Renal cortical epithelial cell (primary cell): ENCODE measurements at regions not wholly inside any gene's neighbourhood (a gene's known extent, or its start where the extent isn't known, plus 50 kb on each side); places are given as distances from the start of the nearest gene placed in this dataset.
"Not testable (repeated sequence)": the region's sequence is repeated elsewhere in the genome, so short reads cannot be mapped to it uniquely, and the experiment has no call there.

ENCODE experiments used
- DNase-seq: peaks from one replicate; pipeline ENCODE4 v3.0.0-alpha.2; 2011; ENCODE audit warnings: low read depth

DNA sequence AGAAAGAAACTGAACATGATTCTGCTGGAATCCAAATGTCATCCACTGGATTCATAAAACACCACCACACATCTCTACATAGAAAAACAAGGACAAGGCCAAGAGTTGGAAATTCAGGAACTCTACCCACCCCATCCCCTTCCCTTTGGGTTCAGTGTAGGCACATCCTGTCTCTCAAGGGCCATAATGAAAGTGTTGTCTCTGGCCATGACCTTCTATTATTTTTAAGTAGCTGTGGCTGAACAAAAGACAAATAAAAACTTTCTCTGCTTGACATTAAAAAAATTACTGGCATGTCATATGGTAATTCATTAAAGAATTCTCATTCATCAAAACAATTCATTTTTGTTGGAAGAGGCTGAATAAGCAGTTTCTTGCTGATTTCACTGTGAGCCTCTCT lies 54.9 kb upstream of the ZBTB18 start:
- no peak for DNase-seq

GRCh38 chr1:243991650-243992049 lies 59.4 kb upstream of the ZBTB18 start:
- no peak for DNase-seq

- DNase-seq = no peak
Observed at GRCh38 chr1:243984788-243985187, 66.3 kb upstream of the ZBTB18 start.

GRCh38 chr1:243982447-243983018 lies 68.5 kb upstream of the ZBTB18 start:
- no peak for DNase-seq

- peak; percentile 76 for DNase-seq
Observed at GRCh38 chr1:243980471-243980870, 70.6 kb upstream of the ZBTB18 start.

GRCh38 chr1:243980071-243980470 lies 71.0 kb upstream of the ZBTB18 start:
- no peak for DNase-seq

GRCh38 chr1:243979396-243979795 lies 71.7 kb upstream of the ZBTB18 start:
- no peak for DNase-seq

DNA sequence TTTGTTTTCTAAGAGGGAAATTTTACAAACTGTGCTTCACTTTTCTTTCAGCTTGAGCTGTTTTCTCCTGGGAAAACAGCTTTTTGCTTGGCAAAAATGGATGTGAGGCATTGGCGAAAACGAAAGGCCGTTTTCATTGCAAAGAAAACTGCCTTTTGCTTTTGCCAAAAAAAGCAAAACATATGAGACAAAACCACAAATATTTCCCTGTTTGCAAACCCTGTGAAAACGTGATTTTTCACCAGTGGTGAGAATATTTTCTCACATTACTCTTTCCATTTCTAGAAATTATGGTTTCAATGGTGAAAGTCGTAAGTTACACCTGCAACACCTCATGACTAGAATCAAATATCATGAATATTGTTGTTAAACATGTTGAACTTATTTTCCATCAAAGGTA lies 74.0 kb upstream of the ZBTB18 start:
- no peak for DNase-seq

GRCh38 chr1:243974451-243975292 lies 76.4 kb upstream of the ZBTB18 start:
- peak; percentile 29 for DNase-seq

GRCh38 chr1:243973169-243973568 lies 77.9 kb upstream of the ZBTB18 start:
- DNase-seq = no peak

DNA sequence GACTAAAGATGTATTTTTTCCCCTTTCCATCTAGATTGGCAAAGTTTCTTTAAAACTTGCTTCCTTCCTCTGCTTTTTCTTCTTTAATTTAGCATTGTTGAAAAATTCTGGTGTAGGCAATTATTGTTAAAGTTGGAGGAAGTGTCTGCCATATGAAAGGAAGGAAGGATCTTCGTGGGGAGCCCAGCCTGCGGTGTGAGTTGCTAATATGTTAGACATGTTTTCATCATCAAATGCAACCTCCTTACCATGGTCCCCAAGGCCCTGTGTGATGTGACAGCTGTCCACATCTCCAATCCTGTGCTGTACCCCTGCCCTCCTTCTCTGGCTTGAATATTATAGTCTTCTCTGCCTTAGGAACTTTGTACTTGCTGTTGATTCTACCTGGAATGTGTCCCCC lies 81.0 kb upstream of the ZBTB18 start:
- no peak for DNase-seq

DNA sequence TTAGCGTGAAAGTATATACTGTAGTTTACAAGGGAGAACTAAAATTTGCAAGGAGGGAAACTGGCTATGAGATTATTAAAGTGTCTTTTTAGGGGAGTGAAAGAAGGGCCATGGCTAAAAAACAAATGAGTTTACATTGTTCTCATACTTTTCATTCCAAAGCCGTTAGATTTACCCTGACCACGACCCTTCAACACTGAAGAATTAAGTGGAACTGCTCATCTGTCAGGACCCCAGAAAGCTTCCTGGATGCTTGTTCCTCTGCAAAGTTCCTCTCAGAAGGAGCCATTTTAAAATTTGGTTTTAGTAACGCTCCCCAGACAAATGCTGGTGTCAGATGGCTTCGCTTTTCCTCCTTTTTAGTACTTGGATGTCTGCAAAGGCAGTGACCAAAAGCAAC lies 82.7 kb upstream of the ZBTB18 start:
- no peak for DNase-seq

DNA sequence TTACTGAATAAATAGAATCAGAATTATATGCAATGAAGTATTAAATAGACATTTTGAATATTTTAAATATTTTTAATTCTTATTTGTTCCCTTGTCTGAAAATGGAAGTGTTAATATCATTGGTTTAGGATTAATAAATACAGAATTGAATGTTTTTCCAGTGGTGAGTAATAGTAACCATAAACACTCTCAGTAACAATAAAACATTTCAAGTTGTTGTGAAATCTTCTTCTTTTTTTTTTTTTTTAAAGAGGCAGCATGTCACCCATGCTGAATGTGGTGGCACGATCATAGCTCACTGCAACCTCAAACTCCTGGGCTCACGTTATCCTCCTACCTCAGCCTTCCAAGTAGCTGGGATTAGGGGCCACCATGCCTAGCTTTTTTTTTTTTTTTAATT lies 86.2 kb upstream of the ZBTB18 start:
- peak; percentile 64 for DNase-seq

DNA sequence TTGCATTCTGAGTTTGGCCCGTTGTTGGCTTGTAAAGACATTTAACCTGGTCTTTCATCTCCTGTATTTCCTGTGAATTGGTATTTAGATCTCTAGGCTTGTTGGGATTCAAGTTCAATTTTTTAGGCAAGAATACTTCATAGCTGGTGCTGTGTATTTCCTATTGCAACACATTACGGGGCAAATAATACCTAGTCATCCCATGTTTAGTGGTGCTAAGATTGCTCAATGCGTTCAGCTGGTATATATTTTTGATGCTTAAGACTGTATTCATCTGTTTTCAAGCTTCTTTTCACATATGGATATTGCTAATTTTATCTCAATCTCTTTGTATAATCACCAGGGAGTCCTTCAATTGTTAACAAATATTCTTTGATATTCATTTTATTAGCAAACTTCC lies 87.5 kb upstream of the ZBTB18 start:
- no peak for DNase-seq

DNA sequence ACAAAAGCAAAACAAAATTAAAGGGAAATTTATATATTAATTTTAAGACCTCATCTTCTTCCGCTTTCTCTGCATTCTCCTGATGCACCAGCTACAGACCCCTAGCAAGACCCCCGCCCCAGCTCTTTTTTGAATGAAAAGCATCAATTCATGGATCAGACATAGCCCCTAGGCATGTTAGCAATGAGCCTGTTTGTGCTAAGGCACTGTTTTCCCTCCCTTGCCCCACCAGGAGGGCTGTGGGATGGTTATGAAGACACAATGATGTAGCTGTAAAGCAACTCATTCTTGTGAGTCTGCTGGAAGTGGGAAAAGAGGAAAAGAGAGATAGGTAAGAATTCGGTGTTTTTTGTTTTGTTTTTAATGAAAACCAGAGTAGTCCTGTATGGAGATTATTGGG lies 88.5 kb upstream of the ZBTB18 start:
- DNase-seq = no peak

DNA sequence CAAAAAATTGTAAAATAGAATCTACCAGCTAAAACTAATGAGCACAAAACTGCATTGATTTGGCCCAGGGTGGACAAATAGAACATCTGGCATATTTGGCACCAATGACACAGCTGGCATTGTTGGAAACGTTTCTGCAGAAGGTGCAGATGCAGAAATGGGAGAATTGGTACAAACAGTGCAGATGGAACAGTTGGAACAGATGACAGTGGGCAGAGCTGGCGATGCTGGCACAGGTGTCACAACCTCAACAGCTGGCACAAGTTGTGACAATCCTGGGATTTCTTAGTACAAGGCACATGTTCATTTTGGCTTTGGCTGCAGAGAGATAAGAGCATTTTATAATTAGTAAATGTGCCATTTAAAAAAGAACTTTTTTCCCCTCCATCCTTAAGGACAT lies 91.1 kb upstream of the ZBTB18 start:
- no peak for DNase-seq

DNA sequence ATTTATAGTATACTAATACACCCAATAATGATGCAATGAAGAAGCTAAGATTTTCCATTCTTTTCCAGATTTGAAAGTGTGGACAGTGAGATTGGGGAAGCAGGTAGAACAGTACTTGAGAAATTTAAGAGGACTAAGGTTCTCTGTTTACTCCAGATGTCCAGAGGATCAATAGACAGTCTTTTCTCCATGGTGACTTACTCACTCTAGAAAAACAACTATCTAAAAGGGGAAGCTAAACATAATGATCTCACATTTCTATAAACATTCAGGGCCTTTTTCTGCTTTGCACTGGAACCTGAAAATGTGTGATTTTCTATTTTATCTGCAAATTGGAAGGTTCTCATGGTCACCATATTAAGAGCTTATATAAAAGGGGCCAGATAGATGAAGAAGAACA lies 93.9 kb upstream of the ZBTB18 start:
- no peak for DNase-seq

DNA sequence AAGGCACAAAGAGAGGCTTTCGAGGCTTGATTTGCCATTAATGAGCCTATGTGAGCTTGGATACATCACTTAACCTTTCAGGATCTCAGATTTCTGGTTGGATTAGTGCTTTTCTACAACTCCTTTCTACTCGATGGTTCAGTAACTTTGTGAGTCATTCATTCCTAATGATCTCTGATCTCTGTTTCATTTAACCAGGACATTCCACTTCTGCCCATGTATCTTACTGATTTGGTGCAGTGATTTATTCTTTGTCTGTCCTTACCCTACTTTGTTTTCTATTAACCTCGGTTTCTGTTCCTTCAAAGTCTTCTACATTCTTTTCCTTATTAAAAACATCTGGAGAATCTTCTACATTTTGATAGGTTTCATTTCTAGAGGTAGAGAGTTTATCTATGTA lies 94.6 kb upstream of the ZBTB18 start:
- DNase-seq = peak; percentile 93

DNA sequence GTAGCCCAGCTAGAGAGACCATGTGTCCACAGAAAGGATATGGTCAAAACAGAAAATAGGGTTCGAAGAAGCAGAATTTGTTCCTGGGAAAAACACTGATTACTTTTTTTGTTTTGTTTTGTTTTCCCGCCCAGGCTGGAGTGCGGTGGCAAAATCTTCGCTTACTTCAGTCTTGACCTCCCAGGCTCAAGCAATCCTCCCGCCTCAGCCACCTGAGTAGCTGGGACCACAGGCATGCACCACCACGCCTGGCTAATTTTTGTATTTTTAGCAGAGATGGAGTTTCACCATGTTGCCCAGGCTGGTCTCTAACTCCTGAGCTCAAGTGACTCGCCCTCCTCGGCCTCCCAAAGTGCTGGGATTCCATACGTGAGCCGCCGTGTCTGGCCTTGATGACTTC lies 99.9 kb upstream of the ZBTB18 start:
- not testable (repeated sequence) for DNase-seq

DNA sequence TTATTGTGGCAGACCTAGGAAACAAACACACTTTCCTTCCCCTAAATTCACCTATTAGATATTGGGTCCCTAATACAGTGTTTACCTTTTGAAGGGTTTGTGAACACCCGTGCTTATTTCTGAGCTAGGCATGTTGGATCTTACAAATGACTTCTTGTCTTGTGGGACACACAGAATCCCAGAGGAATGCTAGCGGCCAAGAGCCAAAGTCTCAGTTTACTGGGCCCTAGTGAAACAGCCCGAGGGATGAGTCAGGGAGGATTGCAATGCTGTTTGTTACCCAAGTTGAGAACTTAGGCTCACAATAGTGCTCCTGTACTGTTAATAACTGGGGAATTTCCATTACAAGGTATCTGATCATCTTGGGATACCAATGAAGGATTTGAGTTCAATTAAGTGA lies 100.1 kb upstream of the AKT3 start:
- DNase-seq = peak; percentile 90

GRCh38 chr1:243946946-243947345 lies 96.9 kb upstream of the AKT3 start:
- no peak for DNase-seq

- no peak for DNase-seq
Observed at GRCh38 chr1:243946253-243946652, 96.2 kb upstream of the AKT3 start.

DNA sequence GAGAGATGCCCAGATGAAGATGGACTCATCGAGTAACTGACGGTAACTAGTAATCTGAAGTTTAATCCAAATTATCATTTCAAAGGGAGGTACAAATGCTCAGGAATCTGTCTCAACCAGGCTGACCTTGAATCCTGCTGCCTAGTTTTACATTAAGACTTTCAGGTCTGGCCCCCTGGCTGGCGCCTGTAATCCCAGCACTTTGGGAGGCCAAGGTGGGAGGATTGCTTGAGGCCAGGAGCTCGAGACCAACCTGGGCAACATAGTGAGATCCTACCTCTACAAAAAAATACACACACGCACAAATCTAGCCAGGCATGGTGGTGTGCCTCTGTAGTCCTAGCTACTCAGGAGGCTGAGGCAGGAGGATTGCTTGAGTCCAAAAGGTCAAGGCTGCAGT lies 95.7 kb upstream of the AKT3 start:
- DNase-seq = no peak
